Lower leg skin (tissue), 4 donors: ENCODE measurements at regions not wholly inside any gene's neighbourhood (a gene's known extent, or its start where the extent isn't known, plus 50 kb on each side); places are given as distances from the start of the nearest gene placed in this dataset.
"Not testable (repeated sequence)": the region's sequence is repeated elsewhere in the genome, so short reads cannot be mapped to it uniquely, and the experiment has no call there.

Experiments used
- DNase-seq, 2 donors: peaks; one replicate each; pipeline ENCODE4 v3.0.0-alpha.2; 2019; ENCODE audit warnings: low spot score in 2 of 2
- H3K4me3 ChIP-seq: fragments of 200-600 bp; sonication (generic); 2 replicates; pipeline ENCODE4 v1.5.1; 2017; ENCODE audit warnings: mild to moderate bottlenecking, low read depth; ENCODE audit not compliant: poor library complexity, severe bottlenecking
- CTCF ChIP-seq, 3 donors: fragments of 450-650 bp; IDR thresholded peaks; one replicate each; pipeline ENCODE4 v1.5.1; 2016; ENCODE audit warnings: antibody characterized with exemption in 3 of 3, mild to moderate bottlenecking in 3 of 3, moderate library complexity in 2 of 3
- POLR2A ChIP-seq, 2 donors: fragments of 450-650 bp; IDR thresholded peaks; one replicate each; pipeline ENCODE4 v1.6.1; 2016 to 2017; ENCODE audit warnings: antibody characterized with exemption in 2 of 2, mild to moderate bottlenecking in 1 of 2, moderate library complexity in 1 of 2
- WGBS, 2 donors: methylation state at CpG; one replicate each; pipeline ENCODE4 v1.1.5; 2018; 5-methylcytosine and 5-hydroxymethylcytosine counted together
- intact Hi-C: fragments of 100-400 bp; cut with DNase I; formaldehyde crosslinking; loops from one replicate; pipeline ENCODE4 v1.15.0; 2023; ENCODE audit warnings: low total_unique reads

GRCh38 chr12:127169321-127170181 lies 1097.4 kb upstream of the TMEM132C start:
- WGBS, 2 donors: 75 to 77% methylated on average over 15 of the region's 15 CpGs
- intact Hi-C loops: no loop called here
- no peak for DNase-seq
- no peak overlapping the region for H3K4me3 ChIP-seq
- TF ChIP-seq CTCF (IDR thresholded peaks at IDR 0.05) (no peak), POLR2A (IDR thresholded peaks at IDR 0.05) (no peak)

- DNase-seq: peak in 1 of 2 donors; percentile 56
- no peak overlapping the region for H3K4me3 ChIP-seq
- intact Hi-C loops: no loop called here
- no peak for TF ChIP-seq CTCF (IDR thresholded peaks at IDR 0.05)
- TF ChIP-seq POLR2A (IDR thresholded peaks at IDR 0.05): no peak
- 35 to 52% methylated on average over 7 of the region's 7 CpGs for WGBS, 2 donors
Measured at GRCh38 chr12:127170226-127171180, 1096.5 kb upstream of the TMEM132C start.

- no peak overlapping the region for H3K4me3 ChIP-seq
- intact Hi-C loops: no loop called here
- 91 to 94% methylated on average over 4 of the region's 4 CpGs for WGBS, 2 donors
- DNase-seq: no peak
- TF ChIP-seq POLR2A (IDR thresholded peaks at IDR 0.05): no peak
- no peak for TF ChIP-seq CTCF (IDR thresholded peaks at IDR 0.05)
Measured at GRCh38 chr12:127172861-127173260, 1094.1 kb upstream of the TMEM132C start.

GRCh38 chr12:127173971-127174370 lies 1093.0 kb upstream of the TMEM132C start:
- intact Hi-C loops, H3K4me3 ChIP-seq, DNase-seq: not testable (repeated sequence)
- 88 to 96% methylated on average over 1 of the region's 1 CpG for WGBS, 2 donors

GRCh38 chr12:127174881-127175280 lies 1092.1 kb upstream of the TMEM132C start:
- no peak overlapping the region for H3K4me3 ChIP-seq
- no peak for DNase-seq
- intact Hi-C loops: no loop called here
- TF ChIP-seq POLR2A (IDR thresholded peaks at IDR 0.05) (no peak), CTCF (IDR thresholded peaks at IDR 0.05) (no peak)
- WGBS, 2 donors: 46 to 60% methylated on average over 6 of the region's 6 CpGs

GRCh38 chr12:127175361-127175760 lies 1091.6 kb upstream of the TMEM132C start:
- H3K4me3 ChIP-seq: no peak overlapping the region
- WGBS, 2 donors: 88 to 89% methylated on average over 4 of the region's 4 CpGs
- no peak for DNase-seq
- TF ChIP-seq POLR2A (IDR thresholded peaks at IDR 0.05) (no peak), CTCF (IDR thresholded peaks at IDR 0.05) (no peak)
- intact Hi-C loops: no loop called here
